ENCODE measurements at regions not wholly inside any gene's neighbourhood (a gene's known extent, or its start where the extent isn't known, plus 50 kb on each side); places are given as distances from the start of the nearest gene placed in this dataset.
"Not testable (repeated sequence)": the region's sequence is repeated elsewhere in the genome, so short reads cannot be mapped to it uniquely, and the experiment has no call there.

GRCh38 chr9:65400886-65401285 lies 115.9 kb upstream of the FOXD4L5 start:
- 20% methylated on average over 1 of the region's 9 CpGs; no CpG with 5 or more reads in 1 of the 2 donors for WGBS, 2 donors (ENCODE audit: low coverage in 1 of 2)
- H3K4me3 ChIP-seq: no peak overlapping the region
- ATAC-seq: no peak
- no peaks in the 10 kb centered on the region for H3K36me3 ChIP-seq
- H3K9me3 ChIP-seq: peaks cover 0 to 36% (median 0%) of the 10 kb centered on the region in 3 donors
- H3K27me3 ChIP-seq: no peaks in the 10 kb centered on the region
- TF ChIP-seq CTCF (IDR thresholded peaks at IDR 0.05) (no peak), POLR2AphosphoS5 (IDR thresholded peaks at IDR 0.05) (no peak), EP300 (IDR thresholded peaks at IDR 0.05) (no peak)
- no peak overlapping the region for H3K27ac ChIP-seq
- no peaks in the 10 kb centered on the region for H3K4me1 ChIP-seq

GRCh38 chr9:65397763-65398719 lies 113.0 kb upstream of the FOXD4L5 start:
- H3K27ac ChIP-seq, ATAC-seq, H3K27me3 ChIP-seq, H3K4me3 ChIP-seq, H3K4me1 ChIP-seq, H3K36me3 ChIP-seq: not testable (repeated sequence)
- 92 to 94% methylated on average over 8 to 14 of the region's 42 CpGs for WGBS, 2 donors (ENCODE audit: low coverage in 1 of 2)
- peaks cover 0 to 28% (median 0%) of the 10 kb centered on the region in 3 donors for H3K9me3 ChIP-seq

- not testable (repeated sequence) for H3K27ac ChIP-seq, H3K36me3 ChIP-seq, ATAC-seq, H3K4me1 ChIP-seq, H3K4me3 ChIP-seq, H3K27me3 ChIP-seq
- peaks cover 0 to 19% (median 0%) of the 10 kb centered on the region in 3 donors for H3K9me3 ChIP-seq
- WGBS, 2 donors (ENCODE audit: low coverage in 1 of 2): 17 to 81% methylated on average over 1 to 3 of the region's 20 CpGs
Measured at GRCh38 chr9:65397226-65397625, 112.2 kb upstream of the FOXD4L5 start.

- 76% methylated on average over 6 of the region's 10 CpGs; no CpG with 5 or more reads in 1 of the 2 donors for WGBS, 2 donors (ENCODE audit: low coverage in 1 of 2)
- H3K36me3 ChIP-seq, H3K27me3 ChIP-seq, ATAC-seq, H3K4me3 ChIP-seq, H3K4me1 ChIP-seq, H3K27ac ChIP-seq: not testable (repeated sequence)
- peaks cover 0 to 13% (median 0%) of the 10 kb centered on the region in 3 donors for H3K9me3 ChIP-seq
Measured at GRCh38 chr9:65396601-65397000, 111.6 kb upstream of the FOXD4L5 start.

GRCh38 chr9:65395789-65396188 lies 110.8 kb upstream of the FOXD4L5 start:
- H3K27ac ChIP-seq: not testable (repeated sequence)

GRCh38 chr9:65395121-65395520 lies 110.1 kb upstream of the FOXD4L5 start:
- H3K27me3 ChIP-seq, H3K4me3 ChIP-seq, H3K4me1 ChIP-seq, ATAC-seq, H3K36me3 ChIP-seq, H3K27ac ChIP-seq, H3K9me3 ChIP-seq: not testable (repeated sequence)
- 76% methylated on average over 21 of the region's 25 CpGs; no CpG with 5 or more reads in 1 of the 2 donors for WGBS, 2 donors (ENCODE audit: low coverage in 1 of 2)

More at GRCh38 chr9:65395789-65396188, 110.8 kb upstream of the FOXD4L5 start:
- not testable (repeated sequence) for ATAC-seq, H3K27me3 ChIP-seq, H3K4me3 ChIP-seq, H3K4me1 ChIP-seq, H3K9me3 ChIP-seq, H3K36me3 ChIP-seq
- 92% methylated on average over 5 of the region's 15 CpGs; no CpG with 5 or more reads in 1 of the 2 donors for WGBS, 2 donors (ENCODE audit: low coverage in 1 of 2)

GRCh38 chr9:65393111-65393810 lies 108.3 kb upstream of the FOXD4L5 start:
- H3K36me3 ChIP-seq, H3K27ac ChIP-seq, H3K27me3 ChIP-seq, ATAC-seq, H3K4me3 ChIP-seq, H3K9me3 ChIP-seq, H3K4me1 ChIP-seq: not testable (repeated sequence)
- 74 to 87% methylated on average over 5 to 11 of the region's 12 CpGs for WGBS, 2 donors (ENCODE audit: low coverage in 1 of 2)

GRCh38 chr9:65392611-65393010 lies 107.6 kb upstream of the FOXD4L5 start:
- H3K36me3 ChIP-seq, H3K4me1 ChIP-seq, H3K9me3 ChIP-seq, H3K4me3 ChIP-seq, H3K27me3 ChIP-seq, ATAC-seq, H3K27ac ChIP-seq: not testable (repeated sequence)
- WGBS, 2 donors (ENCODE audit: low coverage in 1 of 2): 67% methylated on average over 5 of the region's 6 CpGs; no CpG with 5 or more reads in 1 of the 2 donors

GRCh38 chr9:65389710-65390109 lies 104.7 kb upstream of the FOXD4L5 start:
- H3K27ac ChIP-seq, H3K4me1 ChIP-seq, H3K36me3 ChIP-seq, ATAC-seq, H3K4me3 ChIP-seq: not testable (repeated sequence)
- Histone ChIP-seq H3K9me3 (peaks cover 0 to 20% (median 0%) of the 10 kb centered on the region in 3 donors), H3K27me3 (peaks cover 15% of the 10 kb centered on the region)
- 63% methylated on average over 15 of the region's 17 CpGs; no CpG with 5 or more reads in 1 of the 2 donors for WGBS, 2 donors (ENCODE audit: low coverage in 1 of 2)

GRCh38 chr9:65389216-65389615 lies 104.2 kb upstream of the FOXD4L5 start:
- no CpG with 5 or more reads among the region's 28 CpGs for WGBS, 2 donors (ENCODE audit: low coverage in 1 of 2)

More at GRCh38 chr9:65389216-65389615, 104.2 kb upstream of the FOXD4L5 start:
- H3K9me3 ChIP-seq: peaks cover 0 to 25% (median 0%) of the 10 kb centered on the region in 3 donors
- H3K36me3 ChIP-seq, H3K4me1 ChIP-seq, H3K4me3 ChIP-seq, ATAC-seq, H3K27ac ChIP-seq: not testable (repeated sequence)
- H3K27me3 ChIP-seq: peaks cover 15% of the 10 kb centered on the region

Data from gastroesophageal sphincter (tissue), 4 donors.